ENCODE measurements at regions not wholly inside any gene's neighbourhood (a gene's known extent, or its start where the extent isn't known, plus 50 kb on each side); places are given as distances from the start of the nearest gene placed in this dataset.

DNA sequence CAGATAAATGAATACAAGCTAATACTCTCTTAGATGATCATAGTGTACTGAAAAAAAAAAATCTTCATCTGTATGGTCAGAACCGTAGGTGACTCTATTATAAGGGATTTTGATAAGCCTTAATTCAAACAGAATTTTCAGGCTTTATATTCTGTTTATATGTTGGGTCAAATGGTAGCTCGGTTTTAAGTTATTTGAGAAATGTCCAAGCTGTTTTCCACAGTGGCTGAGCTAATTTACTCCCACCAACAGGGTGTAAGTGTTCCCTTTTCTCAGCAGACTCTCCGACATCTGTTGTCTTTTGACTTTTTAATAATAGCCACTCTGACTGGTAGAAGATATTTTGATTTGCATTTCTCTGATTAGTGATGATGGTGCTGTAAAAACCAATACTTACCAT, 328.8 kb upstream of the MAGI2 start:
- no peak for DNase-seq
- 87 to 100% methylated on average over 1 to 3 of the region's 3 CpGs for WGBS, 2 experiments (ENCODE audit: insufficient coverage in 1 of 2, insufficient read length in 1 of 2)
- TF ChIP-seq, protein P1, sequence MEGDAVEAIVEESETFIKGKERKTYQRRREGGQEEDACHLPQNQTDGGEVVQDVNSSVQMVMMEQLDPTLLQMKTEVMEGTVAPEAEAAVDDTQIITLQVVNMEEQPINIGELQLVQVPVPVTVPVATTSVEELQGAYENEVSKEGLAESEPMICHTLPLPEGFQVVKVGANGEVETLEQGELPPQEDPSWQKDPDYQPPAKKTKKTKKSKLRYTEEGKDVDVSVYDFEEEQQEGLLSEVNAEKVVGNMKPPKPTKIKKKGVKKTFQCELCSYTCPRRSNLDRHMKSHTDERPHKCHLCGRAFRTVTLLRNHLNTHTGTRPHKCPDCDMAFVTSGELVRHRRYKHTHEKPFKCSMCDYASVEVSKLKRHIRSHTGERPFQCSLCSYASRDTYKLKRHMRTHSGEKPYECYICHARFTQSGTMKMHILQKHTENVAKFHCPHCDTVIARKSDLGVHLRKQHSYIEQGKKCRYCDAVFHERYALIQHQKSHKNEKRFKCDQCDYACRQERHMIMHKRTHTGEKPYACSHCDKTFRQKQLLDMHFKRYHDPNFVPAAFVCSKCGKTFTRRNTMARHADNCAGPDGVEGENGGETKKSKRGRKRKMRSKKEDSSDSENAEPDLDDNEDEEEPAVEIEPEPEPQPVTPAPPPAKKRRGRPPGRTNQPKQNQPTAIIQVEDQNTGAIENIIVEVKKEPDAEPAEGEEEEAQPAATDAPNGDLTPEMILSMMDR (conservative IDR thresholded peaks at IDR 0.05) = no peak
- H3K27ac ChIP-seq (ENCODE audit: low read depth, low read length) = no peak overlapping the region
- no peaks in the 10 kb centered on the region for H3K27me3 ChIP-seq (ENCODE audit: control insufficient read depth, insufficient read depth, low read length, poor library complexity, severe bottlenecking)
- H3K4me1 ChIP-seq (ENCODE audit: control insufficient read depth, insufficient read depth, low read length) = no peaks in the 10 kb centered on the region
- Mint-ChIP-seq H3K4me3 (no peak overlapping the region), H3K27me3 (ENCODE audit: insufficient read depth) (no peaks in the 10 kb centered on the region), H3K9me3 (no peaks in the 10 kb centered on the region), H3K27ac (no peak overlapping the region), H3K36me3 (ENCODE audit: low read depth) (no peaks in the 10 kb centered on the region), H3K4me1 (no peaks in the 10 kb centered on the region)
- no peaks in the 10 kb centered on the region for H3K9me3 ChIP-seq (ENCODE audit: control insufficient read depth, low read length)
- no peak overlapping the region for H3K4me3 ChIP-seq (ENCODE audit: low read length)
- no peaks in the 10 kb centered on the region for H3K36me3 ChIP-seq (ENCODE audit: control insufficient read depth, insufficient read depth, low read length)
- H3K9ac ChIP-seq (ENCODE audit: extremely low read depth, low read length, poor library complexity, severe bottlenecking) = no peak overlapping the region

DNA sequence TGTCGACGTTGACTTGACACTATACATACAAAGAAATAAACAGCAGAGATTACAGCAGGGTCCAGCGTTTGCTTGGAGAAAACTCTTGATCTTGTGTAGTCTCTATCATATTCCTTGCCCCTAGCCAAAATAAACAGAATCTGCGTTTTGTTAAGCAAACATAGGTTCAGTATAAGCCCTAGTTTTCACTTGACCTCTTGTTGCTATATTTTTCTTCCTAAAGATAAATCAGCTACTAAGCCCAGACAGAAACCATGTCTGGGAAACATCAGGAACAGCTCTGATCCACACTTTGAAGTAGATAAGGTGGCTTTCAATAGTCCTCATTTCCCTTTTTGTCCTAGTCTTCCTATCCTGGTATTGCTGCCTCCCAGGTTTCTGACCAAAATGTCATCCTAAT, 328.2 kb upstream of the MAGI2 start:
- Histone ChIP-seq H3K27ac (ENCODE audit: low read depth, low read length) (no peak overlapping the region), H3K4me3 (ENCODE audit: low read length) (no peak overlapping the region), H3K9me3 (ENCODE audit: control insufficient read depth, low read length) (no peaks in the 10 kb centered on the region), H3K9ac (ENCODE audit: extremely low read depth, low read length, poor library complexity, severe bottlenecking) (no peak overlapping the region), H3K4me1 (ENCODE audit: control insufficient read depth, insufficient read depth, low read length) (no peaks in the 10 kb centered on the region), H3K36me3 (ENCODE audit: control insufficient read depth, insufficient read depth, low read length) (no peaks in the 10 kb centered on the region), H3K27me3 (ENCODE audit: control insufficient read depth, insufficient read depth, low read length, poor library complexity, severe bottlenecking) (no peaks in the 10 kb centered on the region)
- Mint-ChIP-seq H3K27ac (no peak overlapping the region), H3K4me3 (no peak overlapping the region), H3K9me3 (no peaks in the 10 kb centered on the region), H3K36me3 (ENCODE audit: low read depth) (no peaks in the 10 kb centered on the region), H3K27me3 (ENCODE audit: insufficient read depth) (no peaks in the 10 kb centered on the region), H3K4me1 (no peaks in the 10 kb centered on the region)
- no peak for DNase-seq
- TF ChIP-seq, protein P1 (conservative IDR thresholded peaks at IDR 0.05) = no peak
- 91 to 93% methylated on average over 4 of the region's 4 CpGs for WGBS, 2 experiments (ENCODE audit: insufficient coverage in 1 of 2, insufficient read length in 1 of 2)

DNA sequence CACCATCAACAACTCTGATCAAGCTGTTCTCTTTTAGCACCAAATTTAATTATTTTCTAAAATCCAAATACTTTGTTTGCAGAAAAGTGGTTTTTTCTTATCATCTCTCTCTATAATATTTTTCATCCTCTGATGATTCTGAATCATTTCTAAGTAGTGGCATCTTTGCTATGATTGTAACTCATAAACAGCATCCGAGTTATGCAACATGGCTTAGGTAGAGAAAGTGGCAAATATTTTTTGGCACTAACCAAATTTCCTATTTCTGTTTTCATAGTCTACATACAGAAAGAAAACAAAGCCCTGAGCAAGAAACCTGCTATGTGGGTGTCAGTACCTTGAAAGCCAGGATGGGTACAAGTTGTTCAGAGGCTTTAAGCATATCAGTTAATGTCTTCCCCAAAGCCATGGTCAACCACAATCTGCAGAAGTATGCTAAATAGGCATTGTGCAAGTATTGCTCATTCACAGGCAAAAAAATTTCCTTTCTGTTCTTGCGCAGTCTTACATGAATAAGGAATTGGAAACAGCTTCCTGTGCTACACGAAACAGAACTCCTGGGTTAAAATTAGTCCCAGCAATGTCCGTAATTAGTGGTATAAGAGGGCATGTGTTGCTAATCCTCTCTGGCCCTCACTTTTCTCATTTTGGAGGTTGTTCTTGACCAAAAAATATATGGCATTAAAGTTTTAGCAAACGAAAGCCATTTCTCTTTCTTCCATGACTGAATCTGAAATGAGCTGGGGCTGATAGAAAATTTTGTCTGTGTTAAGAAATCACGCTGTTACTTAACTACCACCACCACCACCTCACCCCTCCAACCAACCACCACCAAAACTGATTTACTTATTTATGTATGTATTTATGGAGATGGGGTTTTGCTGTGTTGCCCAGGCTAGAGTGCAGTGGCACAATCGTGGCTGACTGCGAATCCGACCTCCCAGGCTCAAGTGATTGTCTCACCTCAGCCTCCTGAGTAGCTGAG, 325.6 kb upstream of the MAGI2 start:
- Histone ChIP-seq H3K9ac (ENCODE audit: extremely low read depth, low read length, poor library complexity, severe bottlenecking) (no peak overlapping the region), H3K4me1 (ENCODE audit: control insufficient read depth, insufficient read depth, low read length) (no peaks in the 10 kb centered on the region), H3K9me3 (ENCODE audit: control insufficient read depth, low read length) (no peaks in the 10 kb centered on the region), H3K27me3 (ENCODE audit: control insufficient read depth, insufficient read depth, low read length, poor library complexity, severe bottlenecking) (no peaks in the 10 kb centered on the region), H3K4me3 (ENCODE audit: low read length) (no peak overlapping the region), H3K36me3 (ENCODE audit: control insufficient read depth, insufficient read depth, low read length) (no peaks in the 10 kb centered on the region), H3K27ac (ENCODE audit: low read depth, low read length) (no peak overlapping the region)
- no peaks in the 10 kb centered on the region for H3K4me1 Mint-ChIP-seq
- TF ChIP-seq, protein P1 (conservative IDR thresholded peaks at IDR 0.05) = no peak
- H3K9me3 Mint-ChIP-seq = no peaks in the 10 kb centered on the region
- 94 to 100% methylated on average over 5 to 8 of the region's 9 CpGs for WGBS, 2 experiments (ENCODE audit: insufficient coverage in 1 of 2, insufficient read length in 1 of 2)
- no peak overlapping the region for H3K27ac Mint-ChIP-seq
- DNase-seq = no peak
- no peaks in the 10 kb centered on the region for H3K27me3 Mint-ChIP-seq (ENCODE audit: insufficient read depth)
- H3K36me3 Mint-ChIP-seq (ENCODE audit: low read depth) = no peaks in the 10 kb centered on the region
- H3K4me3 Mint-ChIP-seq = no peak overlapping the region

Data from endodermal cell (in vitro differentiated cells).